H1 (cell line): ENCODE measurements at regions not wholly inside any gene's neighbourhood (a gene's known extent, or its start where the extent isn't known, plus 50 kb on each side); places are given as distances from the start of the nearest gene placed in this dataset.

Experiments
- CTCF ChIA-PET: fragments of 300-600 bp; sonication (Branson Sonifier 250); formaldehyde crosslinking; loops from one replicate; lab custom pipeline; 2021; ENCODE audit not compliant: partially characterized antibody; lab: Charles Lee
- POLR2A ChIA-PET: fragments of 300-600 bp; sonication (Branson Sonifier 250); formaldehyde crosslinking; loops from one replicate; lab custom pipeline; 2021; ENCODE audit warnings: inconsistent platforms; ENCODE audit not compliant: partially characterized antibody; lab: Charles Lee
- DNase-seq, 2 experiments: peaks; one replicate each; pipeline versions ENCODE4 v3.0.0 to v3.0.0-alpha.2; 2010 to 2022; ENCODE audit warnings: low spot score in 2 of 2, low read depth in 1 of 2, mixed read lengths in 1 of 2
- FAIRE-seq: peaks from 2 replicates; lab custom pipeline; 2011; peaks lifted over from hg19 to GRCh38; lab: Jason Lieb, UNC
- H2AFZ ChIP-seq: 2 replicates; pipeline ENCODE4 v1.8.1; 2012; ENCODE audit warnings: low read length, inconsistent platforms
- H2AK5ac ChIP-seq: 2 replicates; pipeline ENCODE4 v1.6.1; 2013; ENCODE audit warnings: low read depth, low read length
- H2BK120ac ChIP-seq: replicated peaks from 2 replicates; pipeline ENCODE3; 2013; ENCODE audit warnings: low read depth, low read length, inconsistent platforms
- H2BK12ac ChIP-seq: 2 replicates; pipeline ENCODE4 v1.6.1; 2013; ENCODE audit warnings: low read depth, low read length
- H2BK15ac ChIP-seq: 2 replicates; pipeline ENCODE4 v1.6.1; 2013; ENCODE audit warnings: low read length
- H2BK20ac ChIP-seq: 2 replicates; pipeline ENCODE4 v1.6.1; 2013; ENCODE audit warnings: low read length
- H2BK5ac ChIP-seq: 2 replicates; pipeline ENCODE4 v1.6.1; 2013; ENCODE audit warnings: low read depth, low read length
- H3K14ac ChIP-seq: 2 replicates; pipeline ENCODE4 v1.6.1; 2013; ENCODE audit warnings: inconsistent platforms; ENCODE audit not compliant: insufficient read length
- H3K18ac ChIP-seq: 2 replicates; pipeline ENCODE4 v1.6.1; 2013; ENCODE audit warnings: low read length; ENCODE audit errors: extremely low read depth
- H3K23ac ChIP-seq: 2 replicates; pipeline ENCODE4 v1.6.1; 2013; ENCODE audit warnings: inconsistent platforms; ENCODE audit not compliant: insufficient read length
- H3K23me2 ChIP-seq: 2 replicates; pipeline ENCODE4 v1.6.1; 2013; ENCODE audit warnings: low read depth, low read length
- H3K27ac ChIP-seq: 2 replicates; pipeline ENCODE4 v1.6.1; 2011; ENCODE audit warnings: low read depth, low read length, inconsistent platforms
- H3K27me3 ChIP-seq, 4 experiments: replicated peaks in 1 of 4; 1 replicate in 1 of 4; 2 replicates in 3 of 4; pipeline versions ENCODE4 v1.6.1 to v1.8.1; 2011 to 2013; ENCODE audit warnings: low read length in 3 of 4, mild to moderate bottlenecking in 3 of 4, inconsistent platforms in 2 of 4, mixed read lengths in 2 of 4, moderate library complexity in 1 of 4; ENCODE audit not compliant: control insufficient read depth in 3 of 4, insufficient read depth in 3 of 4; ENCODE audit errors: extremely low read depth in 1 of 4
- H3K36me3 ChIP-seq, 4 experiments: 2 replicates each; pipeline versions ENCODE4 v1.6.1 to v1.8.1; 2011 to 2013; ENCODE audit warnings: mild to moderate bottlenecking in 4 of 4, low read length in 3 of 4, moderate library complexity in 2 of 4, control low read depth in 1 of 4, inconsistent platforms in 1 of 4; ENCODE audit not compliant: insufficient read depth in 4 of 4, control insufficient read depth in 2 of 4
- H3K4ac ChIP-seq: replicated peaks from 2 replicates; pipeline ENCODE3; 2013; ENCODE audit warnings: low read length, low read depth, mixed read lengths, inconsistent platforms; ENCODE audit not compliant: insufficient read length
- H3K4me1 ChIP-seq, 4 experiments: replicated peaks in 1 of 4; 1 replicate in 1 of 4; 2 replicates in 3 of 4; pipeline versions ENCODE4 v1.6.1 to v1.8.1; 2011 to 2013; ENCODE audit warnings: low read length in 3 of 4, inconsistent platforms in 2 of 4, mixed read lengths in 1 of 4; ENCODE audit not compliant: insufficient read depth in 4 of 4, control insufficient read depth in 3 of 4
- H3K4me2 ChIP-seq, 2 experiments: 2 replicates each; pipeline versions ENCODE4 v1.6.1 to v1.8.1; 2011 to 2013; ENCODE audit warnings: low read depth in 2 of 2, low read length in 2 of 2, control low read depth in 1 of 2, inconsistent platforms in 1 of 2, mild to moderate bottlenecking in 1 of 2; ENCODE audit not compliant: insufficient read depth in 1 of 2
- H3K4me3 ChIP-seq, 4 experiments: fragments of 200-600, 300-600 bp in 1 of 4; sonication (generic), shearing (Covaris generic), sonication (Bioruptor Twin) in 1 of 4; 2 replicates each; pipeline versions ENCODE4 v1.5.1 to v1.8.1; 2011 to 2016; ENCODE audit warnings: low read length in 4 of 4, low read depth in 3 of 4, control low read depth in 2 of 4, inconsistent platforms in 2 of 4, mild to moderate bottlenecking in 2 of 4, mixed read lengths in 1 of 4, moderate library complexity in 1 of 4; ENCODE audit not compliant: insufficient read depth in 2 of 4; ENCODE audit errors: extremely low read depth in 1 of 4
- H3K56ac ChIP-seq: replicated peaks from 2 replicates; pipeline ENCODE3; 2013; ENCODE audit warnings: low read depth, mild to moderate bottlenecking, mixed read lengths, low read length, inconsistent platforms; ENCODE audit not compliant: insufficient read length
- H3K79me1 ChIP-seq: 2 replicates; pipeline ENCODE4 v1.6.1; 2013; ENCODE audit warnings: low read depth, low read length, control low read depth
- H3K79me2 ChIP-seq, 2 experiments: 2 replicates each; pipeline versions ENCODE4 v1.6.1 to v1.8.1; 2012 to 2013; ENCODE audit warnings: low read length in 2 of 2, mild to moderate bottlenecking in 2 of 2, inconsistent platforms in 1 of 2; ENCODE audit not compliant: insufficient read depth in 2 of 2, control insufficient read depth in 1 of 2
- H3K9ac ChIP-seq, 4 experiments: replicated peaks in 1 of 4; 1 replicate in 1 of 4; 2 replicates in 3 of 4; pipeline versions ENCODE4 v1.6.1 to v1.8.1; 2011 to 2013; ENCODE audit warnings: low read depth in 3 of 4, low read length in 3 of 4, control low read depth in 2 of 4, mild to moderate bottlenecking in 2 of 4, moderate library complexity in 2 of 4, inconsistent platforms in 1 of 4; ENCODE audit errors: extremely low read depth in 1 of 4
- H3K9me3 ChIP-seq, 2 experiments: 2 replicates each; pipeline versions ENCODE4 v1.6.1 to v1.8.1; 2012 to 2013; ENCODE audit warnings: mild to moderate bottlenecking in 2 of 2, moderate library complexity in 2 of 2, control low read depth in 1 of 2, inconsistent platforms in 1 of 2, low read depth in 1 of 2, low read length in 1 of 2, mixed read lengths in 1 of 2; ENCODE audit not compliant: insufficient read depth in 2 of 2
- H4K20me1 ChIP-seq, 2 experiments: replicated peaks in 1 of 2; 2 replicates each; pipeline versions ENCODE3 to v1.8.1; 2011 to 2013; ENCODE audit warnings: inconsistent platforms in 2 of 2, low read length in 2 of 2, mild to moderate bottlenecking in 1 of 2; ENCODE audit not compliant: insufficient read depth in 2 of 2, control insufficient read depth in 1 of 2
- H4K5ac ChIP-seq: 2 replicates; pipeline ENCODE4 v1.6.1; 2013; ENCODE audit warnings: low read length, low read depth, mixed read lengths, inconsistent platforms; ENCODE audit not compliant: insufficient read length
- H4K8ac ChIP-seq: 2 replicates; pipeline ENCODE4 v1.8.0; 2013; ENCODE audit warnings: mild to moderate bottlenecking, moderate library complexity, low read length, inconsistent platforms; ENCODE audit not compliant: insufficient read depth; ENCODE audit errors: extremely low read depth
- H4K91ac ChIP-seq: replicated peaks from 2 replicates; pipeline ENCODE3; 2013; ENCODE audit warnings: low read length, mixed read lengths, inconsistent platforms; ENCODE audit not compliant: insufficient read length
- CHD2 ChIP-seq: IDR thresholded peaks from 2 replicates; pipeline ENCODE4 v1.6.1; 2012; ENCODE audit warnings: low read length, improper control_type of control experiment
- EGR1 ChIP-seq: IDR thresholded peaks from 2 replicates; pipeline ENCODE4 v1.6.1; 2011; ENCODE audit warnings: low read depth, low read length, borderline replicate concordance
- EZH2 ChIP-seq: fragments of 200-600 bp; sonication (generic); IDR thresholded peaks from 2 replicates; pipeline ENCODE4 v1.7.1; 2012; ENCODE audit warnings: low read depth, mild to moderate bottlenecking, moderate library complexity, low read length, inconsistent platforms; ENCODE audit not compliant: severe bottlenecking
- HDAC6 ChIP-seq: IDR thresholded peaks from one replicate; pipeline ENCODE4 v1.7.1; 2012; ENCODE audit warnings: low read depth, mild to moderate bottlenecking, inconsistent platforms, low read length, moderate library complexity
- JUN ChIP-seq: IDR thresholded peaks from 2 replicates; pipeline ENCODE4 v1.6.1; 2011; ENCODE audit warnings: low read depth, mild to moderate bottlenecking, improper control_type of control experiment, low read length
- KDM4A ChIP-seq: IDR thresholded peaks from one replicate; pipeline ENCODE4 v1.7.1; 2012; ENCODE audit warnings: low read depth, mild to moderate bottlenecking, moderate library complexity, low read length, inconsistent platforms; ENCODE audit not compliant: severe bottlenecking
- POLR2A ChIP-seq, 2 experiments: IDR thresholded peaks; 1 replicate in 1 of 2; 2 replicates in 1 of 2; pipeline ENCODE4 v1.6.1; 2011; ENCODE audit warnings: low read depth in 2 of 2, low read length in 2 of 2, mild to moderate bottlenecking in 2 of 2; ENCODE audit errors: control extremely low read depth in 1 of 2
- POLR2AphosphoS5 ChIP-seq: IDR thresholded peaks from 2 replicates; pipeline ENCODE4 v1.6.1; 2011; ENCODE audit warnings: low read depth, low read length
- RAD21 ChIP-seq, 2 experiments: IDR thresholded peaks in 1 of 2; conservative IDR thresholded peaks in 1 of 2; 2 replicates each; pipeline ENCODE4 v1.6.1; 2011; ENCODE audit warnings: low read depth in 2 of 2, low read length in 2 of 2, improper control_type of control experiment in 1 of 2, inconsistent platforms in 1 of 2, mild to moderate bottlenecking in 1 of 2, moderate library complexity in 1 of 2
- RFX5 ChIP-seq: IDR thresholded peaks from 2 replicates; pipeline ENCODE4 v1.6.1; 2011; ENCODE audit warnings: low read depth, low read length, improper control_type of control experiment, borderline replicate concordance
- SIX5 ChIP-seq: IDR thresholded peaks from 2 replicates; pipeline ENCODE4 v1.6.1; 2011; ENCODE audit warnings: mild to moderate bottlenecking, low read depth, low read length
- SP4 ChIP-seq: IDR thresholded peaks from 2 replicates; pipeline ENCODE4 v1.6.1; 2012; ENCODE audit warnings: low read length, inconsistent platforms
- SUZ12 ChIP-seq: fragments of 200-600 bp; sonication (generic); IDR thresholded peaks from 2 replicates; pipeline ENCODE4 v1.6.1; 2012; ENCODE audit warnings: mild to moderate bottlenecking, inconsistent platforms, low read length, moderate library complexity, mixed read lengths
- TCF12 ChIP-seq: IDR thresholded peaks from 2 replicates; pipeline ENCODE4 v1.6.1; 2011; ENCODE audit warnings: low read depth, mild to moderate bottlenecking, low read length
- TEAD4 ChIP-seq: IDR thresholded peaks from 2 replicates; pipeline ENCODE4 v1.6.1; 2012; ENCODE audit warnings: low read depth, low read length, inconsistent platforms, mixed read lengths
- TF ChIP-seq, protein P1 (sequence below): IDR thresholded peaks from 2 replicates; pipeline ENCODE4 v1.6.1; 2012; ENCODE audit warnings: low read length, inconsistent platforms

DNA sequence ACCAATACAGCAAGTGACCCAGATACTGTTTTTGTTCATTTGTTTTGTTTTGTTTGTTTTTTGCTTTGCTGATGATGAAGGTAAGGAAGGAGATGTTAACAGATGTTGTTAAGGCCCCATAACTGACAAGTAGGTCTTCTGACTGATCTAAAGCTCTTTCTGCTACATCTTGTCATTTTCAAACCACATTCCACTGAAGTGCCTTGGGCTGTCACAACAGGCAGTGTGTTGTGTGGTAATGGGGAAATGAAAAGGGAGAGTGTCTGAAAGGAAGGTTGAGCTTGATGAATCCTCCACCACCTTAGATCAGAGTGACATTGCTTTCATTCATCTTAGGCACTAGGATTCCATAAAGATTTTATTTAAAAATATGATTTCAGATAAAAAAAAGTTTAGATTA lies 479.4 kb upstream of the SYNCRIP start:
- Histone ChIP-seq H2AK5ac (no peak overlapping the region), H3K18ac (no peak overlapping the region), H3K79me2 (no peaks in the 10 kb centered on the region), H4K5ac (no peak overlapping the region), H3K9me3 (0 out of 4 replicates have a peak, but pooled peaks cover 0 to 2% of the 10 kb centered on the region in 2 experiments), H3K4me1 (no peaks in the 10 kb centered on the region), H2BK5ac (no peak overlapping the region), H3K27me3 (no peaks in the 10 kb centered on the region), H4K8ac (no peak overlapping the region), H2BK15ac (no peak overlapping the region), H2AFZ (no peak overlapping the region), H3K23ac (no peak overlapping the region), H3K27ac (no peak overlapping the region), H3K4me3 (no peak overlapping the region), H3K36me3 (no peaks in the 10 kb centered on the region), H3K4ac (no peak overlapping the region), H3K4me2 (no peak overlapping the region), H2BK20ac (no peak overlapping the region), H3K56ac (no peak overlapping the region), H3K23me2 (no peaks in the 10 kb centered on the region), H3K9ac (no peak overlapping the region), H4K91ac (no peak overlapping the region), H2BK12ac (no peak overlapping the region), H2BK120ac (no peak overlapping the region), H4K20me1 (no peaks in the 10 kb centered on the region), H3K79me1 (no peaks in the 10 kb centered on the region), H3K14ac (no peak overlapping the region)
- FAIRE-seq (no peak), DNase-seq (no peak)
- CTCF ChIA-PET: no interaction called here
- POLR2A ChIA-PET: no interaction called here
- TF ChIP-seq JUN (no peak), EGR1 (no peak), SIX5 (no peak), TCF12 (no peak), POLR2A (IDR thresholded peaks at IDR 0.05; ENCODE audit: control extremely low read depth in 1 of 2, low read depth in 2 of 2, low read length in 2 of 2) (no peak), POLR2AphosphoS5 (no peak), TEAD4 (no peak), RFX5 (no peak), HDAC6 (no peak), SUZ12 (no peak), SP4 (no peak), CHD2 (no peak), KDM4A (no peak), RAD21 (IDR thresholded peaks at IDR 0.05 in 1 of 2, conservative IDR thresholded peaks at IDR 0.05 in 1 of 2; ENCODE audit: low read depth in 2 of 2, low read length in 2 of 2) (no peak), EZH2 (no peak)
- TF ChIP-seq, protein P1, sequence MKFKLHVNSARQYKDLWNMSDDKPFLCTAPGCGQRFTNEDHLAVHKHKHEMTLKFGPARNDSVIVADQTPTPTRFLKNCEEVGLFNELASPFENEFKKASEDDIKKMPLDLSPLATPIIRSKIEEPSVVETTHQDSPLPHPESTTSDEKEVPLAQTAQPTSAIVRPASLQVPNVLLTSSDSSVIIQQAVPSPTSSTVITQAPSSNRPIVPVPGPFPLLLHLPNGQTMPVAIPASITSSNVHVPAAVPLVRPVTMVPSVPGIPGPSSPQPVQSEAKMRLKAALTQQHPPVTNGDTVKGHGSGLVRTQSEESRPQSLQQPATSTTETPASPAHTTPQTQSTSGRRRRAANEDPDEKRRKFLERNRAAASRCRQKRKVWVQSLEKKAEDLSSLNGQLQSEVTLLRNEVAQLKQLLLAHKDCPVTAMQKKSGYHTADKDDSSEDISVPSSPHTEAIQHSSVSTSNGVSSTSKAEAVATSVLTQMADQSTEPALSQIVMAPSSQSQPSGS: no peak
